Stomach (tissue), 4 donors: ENCODE measurements at regions not wholly inside any gene's neighbourhood (a gene's known extent, or its start where the extent isn't known, plus 50 kb on each side); places are given as distances from the start of the nearest gene placed in this dataset.

Experiments
- EP300 ChIP-seq: sonication (generic); formaldehyde crosslinking; IDR thresholded peaks from one replicate; pipeline ENCODE4 v1.6.1; 2017; ENCODE audit warnings: antibody characterized with exemption
- TF ChIP-seq, protein P1 (sequence below), 7 experiments: fragments of 450-650 bp in 4 of 7; fragments of 200-600 bp in 3 of 7; sonication (generic) in 3 of 7; IDR thresholded peaks; one replicate each; pipeline ENCODE4 v1.5.1; 2016 to 2019; ENCODE audit warnings: antibody characterized with exemption in 7 of 7, control low read depth in 2 of 7, mild to moderate bottlenecking in 1 of 7

DNA sequence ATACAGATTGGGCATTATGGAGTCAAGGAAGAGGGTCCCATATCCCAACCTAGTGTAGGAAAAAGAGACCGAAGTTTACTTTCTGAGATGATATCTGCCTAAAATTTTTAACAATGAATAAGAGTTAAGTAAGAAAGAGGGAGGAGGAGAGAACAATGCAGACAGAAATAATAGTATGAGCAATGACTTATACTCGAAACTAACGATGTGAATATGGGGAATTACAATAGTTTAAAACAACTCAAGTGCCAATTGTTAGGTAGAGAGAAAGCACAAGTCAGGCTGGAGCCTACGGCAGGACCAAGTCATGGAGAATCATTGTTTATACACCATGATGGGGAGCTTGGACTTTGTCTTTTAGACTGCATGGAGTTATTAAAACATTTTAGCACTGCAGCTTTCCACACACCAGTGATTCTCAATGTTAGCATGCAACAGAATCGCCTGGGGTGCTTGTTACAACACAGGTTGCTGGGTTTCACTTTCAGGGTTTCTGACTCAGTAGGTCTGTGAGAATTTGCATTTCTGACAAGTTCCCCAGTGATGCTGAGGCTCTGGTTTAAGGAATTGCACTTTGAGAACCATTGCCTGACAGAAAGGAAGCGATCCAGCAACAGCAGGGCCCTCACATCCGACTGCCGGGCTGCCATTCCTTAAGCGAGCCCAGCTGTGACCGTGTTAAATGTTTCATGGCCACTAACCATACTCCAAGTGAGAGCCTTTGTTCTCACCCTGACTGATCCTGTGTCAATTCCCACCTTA, 511.2 kb downstream of the DCDC2C start:
- TF ChIP-seq, protein P1, sequence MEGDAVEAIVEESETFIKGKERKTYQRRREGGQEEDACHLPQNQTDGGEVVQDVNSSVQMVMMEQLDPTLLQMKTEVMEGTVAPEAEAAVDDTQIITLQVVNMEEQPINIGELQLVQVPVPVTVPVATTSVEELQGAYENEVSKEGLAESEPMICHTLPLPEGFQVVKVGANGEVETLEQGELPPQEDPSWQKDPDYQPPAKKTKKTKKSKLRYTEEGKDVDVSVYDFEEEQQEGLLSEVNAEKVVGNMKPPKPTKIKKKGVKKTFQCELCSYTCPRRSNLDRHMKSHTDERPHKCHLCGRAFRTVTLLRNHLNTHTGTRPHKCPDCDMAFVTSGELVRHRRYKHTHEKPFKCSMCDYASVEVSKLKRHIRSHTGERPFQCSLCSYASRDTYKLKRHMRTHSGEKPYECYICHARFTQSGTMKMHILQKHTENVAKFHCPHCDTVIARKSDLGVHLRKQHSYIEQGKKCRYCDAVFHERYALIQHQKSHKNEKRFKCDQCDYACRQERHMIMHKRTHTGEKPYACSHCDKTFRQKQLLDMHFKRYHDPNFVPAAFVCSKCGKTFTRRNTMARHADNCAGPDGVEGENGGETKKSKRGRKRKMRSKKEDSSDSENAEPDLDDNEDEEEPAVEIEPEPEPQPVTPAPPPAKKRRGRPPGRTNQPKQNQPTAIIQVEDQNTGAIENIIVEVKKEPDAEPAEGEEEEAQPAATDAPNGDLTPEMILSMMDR (IDR thresholded peaks at IDR 0.05), result no peak
- no peak for TF ChIP-seq EP300
